GM12878 (cell line): ENCODE measurements at regions not wholly inside any gene's neighbourhood (a gene's known extent, or its start where the extent isn't known, plus 50 kb on each side); places are given as distances from the start of the nearest gene placed in this dataset.

Experiments
- EP300 ChIP-seq, 2 experiments: fragments of 150-350 bp in 1 of 2; IDR thresholded peaks; 2 replicates each; pipeline ENCODE4 v1.6.1; 2011 to 2012; ENCODE audit warnings: low read depth in 2 of 2, low read length in 2 of 2, borderline replicate concordance in 1 of 2, improper control_type of control experiment in 1 of 2, inconsistent platforms in 1 of 2; ENCODE audit not compliant: control insufficient read depth in 1 of 2
- EZH2 ChIP-seq: IDR thresholded peaks from 2 replicates; pipeline ENCODE4 v1.6.1; 2012; ENCODE audit warnings: low read depth, mild to moderate bottlenecking, control low read depth, inconsistent platforms, low read length, borderline replicate concordance; ENCODE audit not compliant: control insufficient read depth
- GABPA ChIP-seq: IDR thresholded peaks from 2 replicates; pipeline ENCODE4 v1.6.1; 2014; ENCODE audit warnings: antibody characterized with exemption, low read depth, mild to moderate bottlenecking, inconsistent platforms
- JUND ChIP-seq: IDR thresholded peaks from 2 replicates; pipeline ENCODE4 v1.6.1; 2012; ENCODE audit warnings: low read depth, mild to moderate bottlenecking, low read length, improper control_type of control experiment, moderate library complexity
- POLR2A ChIP-seq: IDR thresholded peaks from 2 replicates; pipeline ENCODE4 v1.6.1; 2011; ENCODE audit warnings: low read depth, mild to moderate bottlenecking, low read length
- SMARCA5 ChIP-seq: fragments of 450-650 bp; IDR thresholded peaks from 2 replicates; pipeline ENCODE4 v1.6.1; 2017; ENCODE audit warnings: mild to moderate bottlenecking
- TARDBP ChIP-seq: IDR thresholded peaks from 2 replicates; pipeline ENCODE4 v1.6.1; 2016; ENCODE audit warnings: borderline replicate concordance
- WRNIP1 ChIP-seq: IDR thresholded peaks from 2 replicates; pipeline ENCODE4 v1.6.1; 2011; ENCODE audit warnings: low read depth, low read length, improper control_type of control experiment, borderline replicate concordance
- TF ChIP-seq, protein P1 (sequence below), 3 experiments: IDR thresholded peaks in 2 of 3; conservative IDR thresholded peaks in 1 of 3; 2 replicates each; pipeline ENCODE4 v1.5.1; 2011; ENCODE audit warnings: low read depth in 3 of 3, low read length in 3 of 3, mild to moderate bottlenecking in 3 of 3, control low read depth in 2 of 3, moderate library complexity in 2 of 3, inconsistent platforms in 1 of 3, mixed read lengths in 1 of 3; ENCODE audit not compliant: control insufficient read depth in 2 of 3, insufficient read depth in 1 of 3; ENCODE audit errors: extremely low read depth in 1 of 3
- TF ChIP-seq, protein P2 (sequence below): fragments of 450-650 bp; IDR thresholded peaks from 2 replicates; pipeline ENCODE4 v1.6.1; 2017; ENCODE audit warnings: antibody characterized with exemption, mild to moderate bottlenecking, moderate library complexity
- TF ChIP-seq, protein P3 (sequence below): IDR thresholded peaks from 2 replicates; pipeline ENCODE4 v1.6.1; 2012; ENCODE audit warnings: low read depth, low read length, improper control_type of control experiment
- TF ChIP-seq, protein P4 (sequence below): IDR thresholded peaks from 2 replicates; pipeline ENCODE4 v1.6.1; 2012; ENCODE audit warnings: low read depth, low read length, improper control_type of control experiment
- TF ChIP-seq, protein P5 (sequence below): fragments of 450-650 bp; IDR thresholded peaks from 2 replicates; pipeline ENCODE4 v1.6.1; 2018; ENCODE audit warnings: mild to moderate bottlenecking, low read depth, moderate library complexity; ENCODE audit not compliant: partially characterized antibody

DNA sequence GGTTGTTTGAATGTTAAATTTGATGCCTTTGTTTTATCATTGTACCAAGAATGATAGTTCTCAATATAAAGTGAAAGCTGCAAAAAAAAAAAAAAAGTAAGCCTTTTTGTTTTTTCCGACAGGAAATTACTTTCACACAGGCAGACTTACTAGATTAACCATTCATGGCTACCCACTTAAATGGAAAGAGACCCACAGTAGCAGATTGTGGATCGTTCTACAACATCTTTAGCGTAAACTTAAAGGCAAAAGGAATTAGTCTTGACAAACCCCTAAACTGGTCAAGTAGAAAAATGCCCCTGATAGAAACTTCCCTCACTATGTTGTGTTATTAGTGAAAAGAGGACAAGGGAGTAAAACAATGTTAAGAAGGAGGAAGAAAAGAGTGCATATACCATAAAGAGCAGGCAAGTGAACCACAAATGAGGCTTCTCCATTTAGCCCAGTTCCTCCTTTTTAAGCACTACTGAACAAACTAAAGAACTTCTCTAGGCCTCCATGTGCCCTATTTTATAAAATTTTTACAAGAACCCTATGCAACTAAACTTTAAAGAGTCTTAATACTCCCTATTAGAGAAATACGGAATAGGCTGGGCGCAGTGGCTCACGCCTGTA lies 1560.3 kb downstream of the MRPL39 start:
- TF ChIP-seq EZH2: no peak
- TF ChIP-seq, protein P1, sequence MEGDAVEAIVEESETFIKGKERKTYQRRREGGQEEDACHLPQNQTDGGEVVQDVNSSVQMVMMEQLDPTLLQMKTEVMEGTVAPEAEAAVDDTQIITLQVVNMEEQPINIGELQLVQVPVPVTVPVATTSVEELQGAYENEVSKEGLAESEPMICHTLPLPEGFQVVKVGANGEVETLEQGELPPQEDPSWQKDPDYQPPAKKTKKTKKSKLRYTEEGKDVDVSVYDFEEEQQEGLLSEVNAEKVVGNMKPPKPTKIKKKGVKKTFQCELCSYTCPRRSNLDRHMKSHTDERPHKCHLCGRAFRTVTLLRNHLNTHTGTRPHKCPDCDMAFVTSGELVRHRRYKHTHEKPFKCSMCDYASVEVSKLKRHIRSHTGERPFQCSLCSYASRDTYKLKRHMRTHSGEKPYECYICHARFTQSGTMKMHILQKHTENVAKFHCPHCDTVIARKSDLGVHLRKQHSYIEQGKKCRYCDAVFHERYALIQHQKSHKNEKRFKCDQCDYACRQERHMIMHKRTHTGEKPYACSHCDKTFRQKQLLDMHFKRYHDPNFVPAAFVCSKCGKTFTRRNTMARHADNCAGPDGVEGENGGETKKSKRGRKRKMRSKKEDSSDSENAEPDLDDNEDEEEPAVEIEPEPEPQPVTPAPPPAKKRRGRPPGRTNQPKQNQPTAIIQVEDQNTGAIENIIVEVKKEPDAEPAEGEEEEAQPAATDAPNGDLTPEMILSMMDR (IDR thresholded peaks at IDR 0.05 in 2 of 3, conservative IDR thresholded peaks at IDR 0.05 in 1 of 3; ENCODE audit: control insufficient read depth in 2 of 3, extremely low read depth in 1 of 3, insufficient read depth in 1 of 3, low read depth in 3 of 3, low read length in 3 of 3): no peak
- TF ChIP-seq POLR2A: no peak
- no peak for TF ChIP-seq EP300 (IDR thresholded peaks at IDR 0.05; ENCODE audit: borderline replicate concordance in 1 of 2, control insufficient read depth in 1 of 2, low read depth in 2 of 2, low read length in 2 of 2)
- TF ChIP-seq TARDBP: no peak
- no peak for TF ChIP-seq GABPA
- no peak for TF ChIP-seq SMARCA5
- no peak for TF ChIP-seq WRNIP1
- TF ChIP-seq, protein P2, sequence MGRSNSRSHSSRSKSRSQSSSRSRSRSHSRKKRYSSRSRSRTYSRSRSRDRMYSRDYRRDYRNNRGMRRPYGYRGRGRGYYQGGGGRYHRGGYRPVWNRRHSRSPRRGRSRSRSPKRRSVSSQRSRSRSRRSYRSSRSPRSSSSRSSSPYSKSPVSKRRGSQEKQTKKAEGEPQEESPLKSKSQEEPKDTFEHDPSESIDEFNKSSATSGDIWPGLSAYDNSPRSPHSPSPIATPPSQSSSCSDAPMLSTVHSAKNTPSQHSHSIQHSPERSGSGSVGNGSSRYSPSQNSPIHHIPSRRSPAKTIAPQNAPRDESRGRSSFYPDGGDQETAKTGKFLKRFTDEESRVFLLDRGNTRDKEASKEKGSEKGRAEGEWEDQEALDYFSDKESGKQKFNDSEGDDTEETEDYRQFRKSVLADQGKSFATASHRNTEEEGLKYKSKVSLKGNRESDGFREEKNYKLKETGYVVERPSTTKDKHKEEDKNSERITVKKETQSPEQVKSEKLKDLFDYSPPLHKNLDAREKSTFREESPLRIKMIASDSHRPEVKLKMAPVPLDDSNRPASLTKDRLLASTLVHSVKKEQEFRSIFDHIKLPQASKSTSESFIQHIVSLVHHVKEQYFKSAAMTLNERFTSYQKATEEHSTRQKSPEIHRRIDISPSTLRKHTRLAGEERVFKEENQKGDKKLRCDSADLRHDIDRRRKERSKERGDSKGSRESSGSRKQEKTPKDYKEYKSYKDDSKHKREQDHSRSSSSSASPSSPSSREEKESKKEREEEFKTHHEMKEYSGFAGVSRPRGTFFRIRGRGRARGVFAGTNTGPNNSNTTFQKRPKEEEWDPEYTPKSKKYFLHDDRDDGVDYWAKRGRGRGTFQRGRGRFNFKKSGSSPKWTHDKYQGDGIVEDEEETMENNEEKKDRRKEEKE: no peak
- TF ChIP-seq, protein P3, sequence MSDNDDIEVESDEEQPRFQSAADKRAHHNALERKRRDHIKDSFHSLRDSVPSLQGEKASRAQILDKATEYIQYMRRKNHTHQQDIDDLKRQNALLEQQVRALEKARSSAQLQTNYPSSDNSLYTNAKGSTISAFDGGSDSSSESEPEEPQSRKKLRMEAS: no peak
- no peak for TF ChIP-seq JUND
- TF ChIP-seq, protein P4, sequence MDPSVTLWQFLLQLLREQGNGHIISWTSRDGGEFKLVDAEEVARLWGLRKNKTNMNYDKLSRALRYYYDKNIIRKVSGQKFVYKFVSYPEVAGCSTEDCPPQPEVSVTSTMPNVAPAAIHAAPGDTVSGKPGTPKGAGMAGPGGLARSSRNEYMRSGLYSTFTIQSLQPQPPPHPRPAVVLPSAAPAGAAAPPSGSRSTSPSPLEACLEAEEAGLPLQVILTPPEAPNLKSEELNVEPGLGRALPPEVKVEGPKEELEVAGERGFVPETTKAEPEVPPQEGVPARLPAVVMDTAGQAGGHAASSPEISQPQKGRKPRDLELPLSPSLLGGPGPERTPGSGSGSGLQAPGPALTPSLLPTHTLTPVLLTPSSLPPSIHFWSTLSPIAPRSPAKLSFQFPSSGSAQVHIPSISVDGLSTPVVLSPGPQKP: no peak
- TF ChIP-seq, protein P5, sequence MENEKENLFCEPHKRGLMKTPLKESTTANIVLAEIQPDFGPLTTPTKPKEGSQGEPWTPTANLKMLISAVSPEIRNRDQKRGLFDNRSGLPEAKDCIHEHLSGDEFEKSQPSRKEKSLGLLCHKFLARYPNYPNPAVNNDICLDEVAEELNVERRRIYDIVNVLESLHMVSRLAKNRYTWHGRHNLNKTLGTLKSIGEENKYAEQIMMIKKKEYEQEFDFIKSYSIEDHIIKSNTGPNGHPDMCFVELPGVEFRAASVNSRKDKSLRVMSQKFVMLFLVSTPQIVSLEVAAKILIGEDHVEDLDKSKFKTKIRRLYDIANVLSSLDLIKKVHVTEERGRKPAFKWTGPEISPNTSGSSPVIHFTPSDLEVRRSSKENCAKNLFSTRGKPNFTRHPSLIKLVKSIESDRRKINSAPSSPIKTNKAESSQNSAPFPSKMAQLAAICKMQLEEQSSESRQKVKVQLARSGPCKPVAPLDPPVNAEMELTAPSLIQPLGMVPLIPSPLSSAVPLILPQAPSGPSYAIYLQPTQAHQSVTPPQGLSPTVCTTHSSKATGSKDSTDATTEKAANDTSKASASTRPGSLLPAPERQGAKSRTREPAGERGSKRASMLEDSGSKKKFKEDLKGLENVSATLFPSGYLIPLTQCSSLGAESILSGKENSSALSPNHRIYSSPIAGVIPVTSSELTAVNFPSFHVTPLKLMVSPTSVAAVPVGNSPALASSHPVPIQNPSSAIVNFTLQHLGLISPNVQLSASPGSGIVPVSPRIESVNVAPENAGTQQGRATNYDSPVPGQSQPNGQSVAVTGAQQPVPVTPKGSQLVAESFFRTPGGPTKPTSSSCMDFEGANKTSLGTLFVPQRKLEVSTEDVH: no peak
